ENCODE measurements at regions not wholly inside any gene's neighbourhood (a gene's known extent, or its start where the extent isn't known, plus 50 kb on each side); places are given as distances from the start of the nearest gene placed in this dataset.
"Not testable (repeated sequence)": the region's sequence is repeated elsewhere in the genome, so short reads cannot be mapped to it uniquely, and the experiment has no call there.

GRCh38 chr16:59351305-59351903 is 617.3 kb upstream of the GOT2 start:
- no peak for DNase-seq

GRCh38 chr16:59350670-59351069 is 616.6 kb upstream of the GOT2 start:
- no peak for DNase-seq

GRCh38 chr16:59342669-59343068 is 608.6 kb upstream of the GOT2 start:
- no peak for DNase-seq

GRCh38 chr16:59341368-59341767 is 607.3 kb upstream of the GOT2 start:
- DNase-seq: no peak

- DNase-seq: no peak
These were observed 605.8 kb upstream of the GOT2 start for GRCh38 chr16:59339871-59340270.

GRCh38 chr16:59336136-59336695 is 602.1 kb upstream of the GOT2 start:
- DNase-seq: no peak

- not testable (repeated sequence) for DNase-seq
These were observed 597.6 kb upstream of the GOT2 start for GRCh38 chr16:59331708-59332107.

- DNase-seq: no peak
These were observed 596.0 kb upstream of the GOT2 start for GRCh38 chr16:59330019-59330670.

- no peak for DNase-seq
These were observed 594.8 kb upstream of the GOT2 start for GRCh38 chr16:59328961-59329360.

- no peak for DNase-seq
These were observed 593.8 kb upstream of the GOT2 start for GRCh38 chr16:59327894-59328293.

GRCh38 chr16:59326955-59327354 is 592.8 kb upstream of the GOT2 start:
- no peak for DNase-seq

- no peak for DNase-seq
These were observed 590.3 kb upstream of the GOT2 start for GRCh38 chr16:59324462-59324861.

- DNase-seq: no peak
These were observed 586.5 kb upstream of the GOT2 start for GRCh38 chr16:59320657-59321056.

GRCh38 chr16:59319871-59320270 is 585.8 kb upstream of the GOT2 start:
- no peak for DNase-seq

GRCh38 chr16:59305850-59306249 is 571.7 kb upstream of the GOT2 start:
- DNase-seq: no peak

- DNase-seq: no peak
These were observed 562.8 kb upstream of the GOT2 start for GRCh38 chr16:59296888-59297287.

- DNase-seq: no peak
These were observed 562.0 kb upstream of the GOT2 start for GRCh38 chr16:59295993-59296736.

- DNase-seq: no peak
These were observed 561.4 kb upstream of the GOT2 start for GRCh38 chr16:59295474-59295873.

- no peak for DNase-seq
These were observed 556.6 kb upstream of the GOT2 start for GRCh38 chr16:59290718-59291117.

- no peak for DNase-seq
These were observed 555.0 kb upstream of the GOT2 start for GRCh38 chr16:59289151-59289550.

GRCh38 chr16:59274141-59274540 is 540.0 kb upstream of the GOT2 start:
- DNase-seq: no peak

- DNase-seq: no peak
These were observed 529.8 kb upstream of the GOT2 start for GRCh38 chr16:59263955-59264354.

GRCh38 chr16:59260892-59261291 is 526.8 kb upstream of the GOT2 start:
- no peak for DNase-seq

GRCh38 chr16:59259950-59260319 is 525.8 kb upstream of the GOT2 start:
- DNase-seq: no peak

Data from NCI-H1105 treated with DMSO at 0.1 percent for 48 hours (cell line).